ENCODE measurements at regions not wholly inside any gene's neighbourhood (a gene's known extent, or its start where the extent isn't known, plus 50 kb on each side); places are given as distances from the start of the nearest gene placed in this dataset.
A peak's percentile ranks its signal among the peaks of the same experiment; 100 is the strongest.

DNA sequence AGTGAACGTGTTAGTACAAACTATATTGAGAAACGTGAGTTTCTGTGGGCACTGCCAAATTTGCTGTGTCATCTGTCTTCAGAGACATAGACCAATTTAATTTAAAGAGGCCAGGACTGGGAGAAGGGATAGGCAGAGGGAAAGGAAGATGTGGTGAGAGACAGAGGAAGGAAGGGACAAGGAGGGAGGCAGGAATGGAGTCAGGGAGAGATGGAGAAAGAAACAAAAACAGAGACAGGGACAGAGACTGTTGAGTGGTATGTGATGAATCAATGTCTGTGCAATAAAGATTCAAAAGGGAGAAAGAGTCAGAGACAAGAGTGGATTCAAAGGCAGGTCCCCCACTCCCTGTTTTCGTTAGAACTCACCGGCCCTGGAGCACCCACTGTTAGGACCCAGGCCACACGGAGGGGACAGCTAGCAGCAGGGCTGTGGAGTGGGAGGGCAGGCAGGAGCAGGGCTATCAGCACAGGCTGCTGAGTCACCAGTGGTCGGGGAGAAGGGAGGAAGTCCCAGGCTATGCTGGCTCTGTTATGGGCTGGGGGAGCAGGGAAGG is 51.6 kb upstream of the CHD6 start:
- Mint-ChIP-seq H3K36me3 (ENCODE audit: insufficient read depth, unreplicated experiment) (peaks cover 3% of the 10 kb centered on the region), H3K4me1 (ENCODE audit: low read depth, unreplicated experiment) (peaks cover 12% of the 10 kb centered on the region), H3K27me3 (ENCODE audit: unreplicated experiment) (peaks cover 35% of the 10 kb centered on the region), H3K4me3 (ENCODE audit: low read depth, unreplicated experiment) (no peak overlapping the region), H3K27ac (ENCODE audit: unreplicated experiment) (peak overlapping the region; percentile 8), H3K9me3 (ENCODE audit: low read depth, unreplicated experiment) (no peaks in the 10 kb centered on the region)
- peak; percentile 28 for DNase-seq
- CTCF ChIA-PET, result no interaction called here
- TF ChIP-seq, protein P1, sequence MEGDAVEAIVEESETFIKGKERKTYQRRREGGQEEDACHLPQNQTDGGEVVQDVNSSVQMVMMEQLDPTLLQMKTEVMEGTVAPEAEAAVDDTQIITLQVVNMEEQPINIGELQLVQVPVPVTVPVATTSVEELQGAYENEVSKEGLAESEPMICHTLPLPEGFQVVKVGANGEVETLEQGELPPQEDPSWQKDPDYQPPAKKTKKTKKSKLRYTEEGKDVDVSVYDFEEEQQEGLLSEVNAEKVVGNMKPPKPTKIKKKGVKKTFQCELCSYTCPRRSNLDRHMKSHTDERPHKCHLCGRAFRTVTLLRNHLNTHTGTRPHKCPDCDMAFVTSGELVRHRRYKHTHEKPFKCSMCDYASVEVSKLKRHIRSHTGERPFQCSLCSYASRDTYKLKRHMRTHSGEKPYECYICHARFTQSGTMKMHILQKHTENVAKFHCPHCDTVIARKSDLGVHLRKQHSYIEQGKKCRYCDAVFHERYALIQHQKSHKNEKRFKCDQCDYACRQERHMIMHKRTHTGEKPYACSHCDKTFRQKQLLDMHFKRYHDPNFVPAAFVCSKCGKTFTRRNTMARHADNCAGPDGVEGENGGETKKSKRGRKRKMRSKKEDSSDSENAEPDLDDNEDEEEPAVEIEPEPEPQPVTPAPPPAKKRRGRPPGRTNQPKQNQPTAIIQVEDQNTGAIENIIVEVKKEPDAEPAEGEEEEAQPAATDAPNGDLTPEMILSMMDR (IDR thresholded peaks at IDR 0.05; ENCODE audit: unreplicated experiment), result no peak
- BruUV-seq (replicated peaks), result no TSS peak
- intact Hi-C loops (cut with micrococcal nuclease; ENCODE audit: unreplicated experiment), result no loop called here

DNA sequence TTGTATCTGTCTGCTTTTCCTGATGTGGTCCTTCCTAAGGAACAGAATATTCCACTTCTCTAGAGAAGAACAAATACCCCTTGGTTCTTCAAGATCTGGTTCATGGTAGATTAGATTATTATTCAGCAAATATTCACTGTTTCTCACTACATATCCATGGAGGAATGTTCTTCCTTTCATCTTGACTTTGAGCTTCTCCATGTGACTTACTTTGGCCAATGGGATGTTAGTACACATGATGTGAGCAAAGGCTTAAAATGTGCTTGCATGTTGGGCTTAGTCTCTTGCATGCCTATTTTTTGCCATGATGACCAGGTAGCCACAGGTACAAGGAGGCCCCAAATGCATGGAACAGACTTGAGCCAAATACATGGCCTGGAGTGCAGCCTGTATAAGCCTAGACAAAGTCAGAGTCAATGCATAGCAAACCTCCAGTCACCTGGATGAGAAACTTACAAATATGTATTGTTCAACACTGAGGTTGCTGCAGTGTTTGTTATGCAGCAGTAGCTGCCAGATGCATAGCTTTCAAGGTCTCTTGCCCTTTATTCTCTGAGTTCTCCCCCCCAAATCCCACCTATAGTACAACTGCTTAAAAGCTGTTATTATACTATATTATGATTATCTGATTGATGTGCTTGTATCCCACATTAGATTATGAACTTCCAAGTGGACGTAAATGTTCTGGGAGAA is 50.0 kb upstream of the CHD6 start:
- TF ChIP-seq, protein P1 (IDR thresholded peaks at IDR 0.05; ENCODE audit: unreplicated experiment), result no peak
- intact Hi-C loops (cut with micrococcal nuclease; ENCODE audit: unreplicated experiment), result no loop called here
- Mint-ChIP-seq H3K4me1 (ENCODE audit: low read depth, unreplicated experiment) (peaks cover 12% of the 10 kb centered on the region), H3K9me3 (ENCODE audit: low read depth, unreplicated experiment) (no peaks in the 10 kb centered on the region), H3K4me3 (ENCODE audit: low read depth, unreplicated experiment) (no peak overlapping the region), H3K36me3 (ENCODE audit: insufficient read depth, unreplicated experiment) (peaks cover 3% of the 10 kb centered on the region), H3K27me3 (ENCODE audit: unreplicated experiment) (peaks cover 27% of the 10 kb centered on the region), H3K27ac (ENCODE audit: unreplicated experiment) (no peak overlapping the region)
- no TSS peak for BruUV-seq (replicated peaks)
- DNase-seq, result no peak
- CTCF ChIA-PET, result no interaction called here

Data from Calu3 (cell line).